Tibial nerve (tissue), 3 donors: ENCODE measurements at regions not wholly inside any gene's neighbourhood (a gene's known extent, or its start where the extent isn't known, plus 50 kb on each side); places are given as distances from the start of the nearest gene placed in this dataset.

Experiments used
- POLR2A ChIP-seq, 2 donors: fragments of 450-650 bp; IDR thresholded peaks; one replicate each; pipeline ENCODE4 v1.6.1; 2017; ENCODE audit warnings: antibody characterized with exemption in 2 of 2, mild to moderate bottlenecking in 2 of 2, moderate library complexity in 2 of 2
- TF ChIP-seq, protein P1 (sequence below), 5 experiments: fragments of 200-600 bp in 3 of 5; fragments of 450-650 bp in 2 of 5; sonication (generic) in 3 of 5; IDR thresholded peaks; one replicate each; pipeline ENCODE4 v1.5.1; 2016 to 2019; ENCODE audit warnings: antibody characterized with exemption in 5 of 5, mild to moderate bottlenecking in 3 of 5, moderate library complexity in 2 of 5

DNA sequence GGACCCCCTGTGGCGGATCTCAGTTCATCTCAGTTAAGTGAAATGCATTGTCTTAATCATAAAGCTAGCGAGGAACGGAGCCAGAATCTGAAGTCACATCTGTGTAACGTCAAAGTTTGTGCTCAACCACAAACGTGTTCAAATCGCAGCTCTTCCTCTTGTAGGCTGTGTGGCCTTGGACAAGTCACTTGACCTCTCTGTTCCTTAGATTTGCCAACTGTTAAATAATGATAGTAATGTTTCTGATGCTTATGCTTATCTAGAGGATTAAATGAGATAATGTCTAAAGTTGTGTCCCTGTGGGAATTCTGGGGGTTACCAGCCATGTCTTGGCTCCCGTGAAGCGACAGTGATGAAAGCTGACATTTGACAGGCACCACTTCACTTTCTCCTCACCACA is 69.2 kb upstream of the NEURL1B start:
- TF ChIP-seq POLR2A (IDR thresholded peaks at IDR 0.05): no peak
- TF ChIP-seq, protein P1, sequence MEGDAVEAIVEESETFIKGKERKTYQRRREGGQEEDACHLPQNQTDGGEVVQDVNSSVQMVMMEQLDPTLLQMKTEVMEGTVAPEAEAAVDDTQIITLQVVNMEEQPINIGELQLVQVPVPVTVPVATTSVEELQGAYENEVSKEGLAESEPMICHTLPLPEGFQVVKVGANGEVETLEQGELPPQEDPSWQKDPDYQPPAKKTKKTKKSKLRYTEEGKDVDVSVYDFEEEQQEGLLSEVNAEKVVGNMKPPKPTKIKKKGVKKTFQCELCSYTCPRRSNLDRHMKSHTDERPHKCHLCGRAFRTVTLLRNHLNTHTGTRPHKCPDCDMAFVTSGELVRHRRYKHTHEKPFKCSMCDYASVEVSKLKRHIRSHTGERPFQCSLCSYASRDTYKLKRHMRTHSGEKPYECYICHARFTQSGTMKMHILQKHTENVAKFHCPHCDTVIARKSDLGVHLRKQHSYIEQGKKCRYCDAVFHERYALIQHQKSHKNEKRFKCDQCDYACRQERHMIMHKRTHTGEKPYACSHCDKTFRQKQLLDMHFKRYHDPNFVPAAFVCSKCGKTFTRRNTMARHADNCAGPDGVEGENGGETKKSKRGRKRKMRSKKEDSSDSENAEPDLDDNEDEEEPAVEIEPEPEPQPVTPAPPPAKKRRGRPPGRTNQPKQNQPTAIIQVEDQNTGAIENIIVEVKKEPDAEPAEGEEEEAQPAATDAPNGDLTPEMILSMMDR (IDR thresholded peaks at IDR 0.05): no peak
